ENCODE measurements at regions not wholly inside any gene's neighbourhood (a gene's known extent, or its start where the extent isn't known, plus 50 kb on each side); places are given as distances from the start of the nearest gene placed in this dataset.

- no peak for DNase-seq
These were observed 201.4 kb upstream of the CTNNB1 start for GRCh38 chr3:40997711-40998519.

- no peak for DNase-seq
These were observed 199.6 kb upstream of the CTNNB1 start for GRCh38 chr3:40999682-41000081.

GRCh38 chr3:41000471-41000870 is 198.8 kb upstream of the CTNNB1 start:
- no peak for DNase-seq

GRCh38 chr3:41001556-41001955 is 197.7 kb upstream of the CTNNB1 start:
- no peak for DNase-seq

GRCh38 chr3:41002104-41002503 is 197.2 kb upstream of the CTNNB1 start:
- no peak for DNase-seq

GRCh38 chr3:41007399-41007798 is 191.9 kb upstream of the CTNNB1 start:
- DNase-seq, result no peak

- no peak for DNase-seq
These were observed 187.5 kb upstream of the CTNNB1 start for GRCh38 chr3:41011854-41012253.

- no peak for DNase-seq
These were observed 180.4 kb upstream of the CTNNB1 start for GRCh38 chr3:41018855-41019254.

- no peak for DNase-seq
These were observed 175.1 kb upstream of the CTNNB1 start for GRCh38 chr3:41024031-41024836.

GRCh38 chr3:41026394-41027177 is 172.7 kb upstream of the CTNNB1 start:
- no peak for DNase-seq

GRCh38 chr3:41029356-41029755 is 169.9 kb upstream of the CTNNB1 start:
- DNase-seq, result no peak

GRCh38 chr3:41030220-41030619 is 169.1 kb upstream of the CTNNB1 start:
- no peak for DNase-seq

- no peak for DNase-seq
These were observed 167.9 kb upstream of the CTNNB1 start for GRCh38 chr3:41031401-41031800.

- no peak for DNase-seq
These were observed 165.3 kb upstream of the CTNNB1 start for GRCh38 chr3:41033956-41034519.

GRCh38 chr3:41035456-41036022 is 163.8 kb upstream of the CTNNB1 start:
- DNase-seq, result no peak

GRCh38 chr3:41037651-41038334 is 161.5 kb upstream of the CTNNB1 start:
- no peak for DNase-seq

- no peak for DNase-seq
These were observed 159.0 kb upstream of the CTNNB1 start for GRCh38 chr3:41040256-41040655.

GRCh38 chr3:41041462-41041861 is 157.8 kb upstream of the CTNNB1 start:
- DNase-seq, result no peak

GRCh38 chr3:41041899-41042298 is 157.4 kb upstream of the CTNNB1 start:
- DNase-seq, result no peak

- DNase-seq, result no peak
These were observed 154.8 kb upstream of the CTNNB1 start for GRCh38 chr3:41044523-41044922.

GRCh38 chr3:41045491-41045890 is 153.8 kb upstream of the CTNNB1 start:
- DNase-seq, result no peak

GRCh38 chr3:41050144-41050543 is 149.2 kb upstream of the CTNNB1 start:
- DNase-seq, result no peak

All from GOT3 (cell line).